WTC11 (cell line): ENCODE measurements at regions not wholly inside any gene's neighbourhood (a gene's known extent, or its start where the extent isn't known, plus 50 kb on each side); places are given as distances from the start of the nearest gene placed in this dataset.

Experiments
- CREM ChIP-seq: sonication (generic); formaldehyde crosslinking; IDR thresholded peaks from 2 replicates; pipeline ENCODE4 v1.8.1; 2022; ENCODE audit warnings: mild to moderate bottlenecking, missing genetic modification reagents, moderate library complexity
- ELF4 ChIP-seq: sonication (generic); formaldehyde crosslinking; IDR thresholded peaks from 2 replicates; pipeline ENCODE4 v1.8.1; 2022; ENCODE audit warnings: low read depth, mild to moderate bottlenecking, moderate library complexity, missing genetic modification reagents
- GTF2I ChIP-seq: fragments of 250-450 bp; sonication (Bioruptor Pico); conservative IDR thresholded peaks from 2 replicates; pipeline ENCODE4 v1.4.0; 2021; ENCODE audit warnings: mild to moderate bottlenecking
- SP1 ChIP-seq: sonication (generic); formaldehyde crosslinking; conservative IDR thresholded peaks from 2 replicates; pipeline ENCODE4 v1.8.1; 2022; ENCODE audit warnings: missing genetic modification reagents
- ZNF121 ChIP-seq: sonication (generic); formaldehyde crosslinking; IDR thresholded peaks from 2 replicates; pipeline ENCODE4 v1.8.0; 2023; ENCODE audit warnings: missing genetic modification reagents
- TF ChIP-seq, protein P1 (sequence below): fragments of 200-600 bp; IDR thresholded peaks from 2 replicates; pipeline ENCODE4 v1.8.0; 2022; ENCODE audit warnings: antibody characterized with exemption
- TF ChIP-seq, protein P2 (sequence below): sonication (generic); formaldehyde crosslinking; conservative IDR thresholded peaks from 2 replicates; pipeline ENCODE4 v1.8.1; 2022; ENCODE audit warnings: mild to moderate bottlenecking, missing genetic modification reagents
- TF ChIP-seq, protein P3 (sequence below): sonication (generic); formaldehyde crosslinking; IDR thresholded peaks from 2 replicates; pipeline ENCODE4 v1.8.1; 2022; ENCODE audit warnings: low read depth, missing genetic modification reagents, borderline replicate concordance
- TF ChIP-seq, protein P4 (sequence below): sonication (generic); formaldehyde crosslinking; IDR thresholded peaks from 2 replicates; pipeline ENCODE4 v1.8.0; 2022; ENCODE audit warnings: mild to moderate bottlenecking, missing genetic modification reagents
- TF ChIP-seq, protein P5 (sequence below): sonication (generic); formaldehyde crosslinking; IDR thresholded peaks from 2 replicates; pipeline ENCODE4 v1.8.1; 2023; ENCODE audit warnings: mild to moderate bottlenecking, missing genetic modification reagents
- TF ChIP-seq, protein P6 (sequence below): sonication (generic); formaldehyde crosslinking; IDR thresholded peaks from 2 replicates; pipeline ENCODE4 v1.8.1; 2023; ENCODE audit warnings: mild to moderate bottlenecking, missing genetic modification reagents, moderate library complexity

DNA sequence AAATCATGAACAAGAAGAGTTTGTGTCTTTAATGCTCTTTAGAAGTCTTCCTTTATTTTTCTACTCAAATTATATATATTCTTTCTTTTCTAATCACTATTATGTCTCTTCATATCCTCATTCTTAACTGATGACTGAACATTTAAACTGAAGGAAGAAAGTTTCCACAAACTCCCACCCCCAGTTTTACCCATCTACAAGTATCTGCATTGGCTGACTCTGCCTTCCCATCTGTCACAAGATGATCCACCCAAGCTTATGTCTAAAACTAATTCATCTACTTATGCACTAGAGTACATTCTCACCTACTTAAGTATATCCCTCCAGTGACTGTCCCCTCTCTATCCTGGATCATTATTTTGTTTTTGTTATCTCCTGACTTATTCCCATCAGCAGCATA is 344.5 kb downstream of the PRR16 start:
- no peak for TF ChIP-seq ELF4
- TF ChIP-seq, protein P1, sequence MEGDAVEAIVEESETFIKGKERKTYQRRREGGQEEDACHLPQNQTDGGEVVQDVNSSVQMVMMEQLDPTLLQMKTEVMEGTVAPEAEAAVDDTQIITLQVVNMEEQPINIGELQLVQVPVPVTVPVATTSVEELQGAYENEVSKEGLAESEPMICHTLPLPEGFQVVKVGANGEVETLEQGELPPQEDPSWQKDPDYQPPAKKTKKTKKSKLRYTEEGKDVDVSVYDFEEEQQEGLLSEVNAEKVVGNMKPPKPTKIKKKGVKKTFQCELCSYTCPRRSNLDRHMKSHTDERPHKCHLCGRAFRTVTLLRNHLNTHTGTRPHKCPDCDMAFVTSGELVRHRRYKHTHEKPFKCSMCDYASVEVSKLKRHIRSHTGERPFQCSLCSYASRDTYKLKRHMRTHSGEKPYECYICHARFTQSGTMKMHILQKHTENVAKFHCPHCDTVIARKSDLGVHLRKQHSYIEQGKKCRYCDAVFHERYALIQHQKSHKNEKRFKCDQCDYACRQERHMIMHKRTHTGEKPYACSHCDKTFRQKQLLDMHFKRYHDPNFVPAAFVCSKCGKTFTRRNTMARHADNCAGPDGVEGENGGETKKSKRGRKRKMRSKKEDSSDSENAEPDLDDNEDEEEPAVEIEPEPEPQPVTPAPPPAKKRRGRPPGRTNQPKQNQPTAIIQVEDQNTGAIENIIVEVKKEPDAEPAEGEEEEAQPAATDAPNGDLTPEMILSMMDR = no peak
- TF ChIP-seq, protein P2, sequence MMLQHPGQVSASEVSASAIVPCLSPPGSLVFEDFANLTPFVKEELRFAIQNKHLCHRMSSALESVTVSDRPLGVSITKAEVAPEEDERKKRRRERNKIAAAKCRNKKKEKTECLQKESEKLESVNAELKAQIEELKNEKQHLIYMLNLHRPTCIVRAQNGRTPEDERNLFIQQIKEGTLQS (CRISPR knock-in tag) = no peak
- TF ChIP-seq, protein P3, sequence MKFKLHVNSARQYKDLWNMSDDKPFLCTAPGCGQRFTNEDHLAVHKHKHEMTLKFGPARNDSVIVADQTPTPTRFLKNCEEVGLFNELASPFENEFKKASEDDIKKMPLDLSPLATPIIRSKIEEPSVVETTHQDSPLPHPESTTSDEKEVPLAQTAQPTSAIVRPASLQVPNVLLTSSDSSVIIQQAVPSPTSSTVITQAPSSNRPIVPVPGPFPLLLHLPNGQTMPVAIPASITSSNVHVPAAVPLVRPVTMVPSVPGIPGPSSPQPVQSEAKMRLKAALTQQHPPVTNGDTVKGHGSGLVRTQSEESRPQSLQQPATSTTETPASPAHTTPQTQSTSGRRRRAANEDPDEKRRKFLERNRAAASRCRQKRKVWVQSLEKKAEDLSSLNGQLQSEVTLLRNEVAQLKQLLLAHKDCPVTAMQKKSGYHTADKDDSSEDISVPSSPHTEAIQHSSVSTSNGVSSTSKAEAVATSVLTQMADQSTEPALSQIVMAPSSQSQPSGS (CRISPR knock-in tag) = no peak
- TF ChIP-seq, protein P4, sequence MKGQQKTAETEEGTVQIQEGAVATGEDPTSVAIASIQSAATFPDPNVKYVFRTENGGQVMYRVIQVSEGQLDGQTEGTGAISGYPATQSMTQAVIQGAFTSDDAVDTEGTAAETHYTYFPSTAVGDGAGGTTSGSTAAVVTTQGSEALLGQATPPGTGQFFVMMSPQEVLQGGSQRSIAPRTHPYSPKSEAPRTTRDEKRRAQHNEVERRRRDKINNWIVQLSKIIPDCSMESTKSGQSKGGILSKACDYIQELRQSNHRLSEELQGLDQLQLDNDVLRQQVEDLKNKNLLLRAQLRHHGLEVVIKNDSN (CRISPR knock-in tag) = no peak
- no peak for TF ChIP-seq GTF2I (CRISPR knock-in tag)
- no peak for TF ChIP-seq ZNF121 (CRISPR knock-in tag)
- TF ChIP-seq, protein P5, sequence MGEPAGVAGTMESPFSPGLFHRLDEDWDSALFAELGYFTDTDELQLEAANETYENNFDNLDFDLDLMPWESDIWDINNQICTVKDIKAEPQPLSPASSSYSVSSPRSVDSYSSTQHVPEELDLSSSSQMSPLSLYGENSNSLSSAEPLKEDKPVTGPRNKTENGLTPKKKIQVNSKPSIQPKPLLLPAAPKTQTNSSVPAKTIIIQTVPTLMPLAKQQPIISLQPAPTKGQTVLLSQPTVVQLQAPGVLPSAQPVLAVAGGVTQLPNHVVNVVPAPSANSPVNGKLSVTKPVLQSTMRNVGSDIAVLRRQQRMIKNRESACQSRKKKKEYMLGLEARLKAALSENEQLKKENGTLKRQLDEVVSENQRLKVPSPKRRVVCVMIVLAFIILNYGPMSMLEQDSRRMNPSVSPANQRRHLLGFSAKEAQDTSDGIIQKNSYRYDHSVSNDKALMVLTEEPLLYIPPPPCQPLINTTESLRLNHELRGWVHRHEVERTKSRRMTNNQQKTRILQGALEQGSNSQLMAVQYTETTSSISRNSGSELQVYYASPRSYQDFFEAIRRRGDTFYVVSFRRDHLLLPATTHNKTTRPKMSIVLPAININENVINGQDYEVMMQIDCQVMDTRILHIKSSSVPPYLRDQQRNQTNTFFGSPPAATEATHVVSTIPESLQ = no peak
- TF ChIP-seq, protein P6, sequence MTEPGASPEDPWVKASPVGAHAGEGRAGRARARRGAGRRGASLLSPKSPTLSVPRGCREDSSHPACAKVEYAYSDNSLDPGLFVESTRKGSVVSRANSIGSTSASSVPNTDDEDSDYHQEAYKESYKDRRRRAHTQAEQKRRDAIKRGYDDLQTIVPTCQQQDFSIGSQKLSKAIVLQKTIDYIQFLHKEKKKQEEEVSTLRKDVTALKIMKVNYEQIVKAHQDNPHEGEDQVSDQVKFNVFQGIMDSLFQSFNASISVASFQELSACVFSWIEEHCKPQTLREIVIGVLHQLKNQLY (CRISPR knock-in tag) = no peak
- no peak for TF ChIP-seq SP1 (CRISPR knock-in tag)
- TF ChIP-seq CREM (CRISPR knock-in tag) = no peak
